IMR-90 (cell line): ENCODE measurements at regions not wholly inside any gene's neighbourhood (a gene's known extent, or its start where the extent isn't known, plus 50 kb on each side); places are given as distances from the start of the nearest gene placed in this dataset.

Experiments
- ATAC-seq: fragments of 200-7000 bp; cut with Tn5 transposase; 2 replicates; pipeline ENCODE4 v1.9.1; 2020; ENCODE audit warnings: low read depth, mild to moderate bottlenecking, moderate library complexity
- BruUV-seq: library from RNA; stranded (reverse); fragments of 400-500 nt; replicated peaks from 2 replicates; lab custom pipeline; 2021; lab: Mats Ljungman, UMichigan
- CTCF ChIA-PET: fragments of 300-600 bp; formaldehyde crosslinking; extraction: SDS; loops from one replicate; lab custom pipeline; 2021; ENCODE audit warnings: antibody characterized with exemption; lab: Yijun Ruan, JAX
- POLR2A ChIA-PET: fragments of 300-600 bp; sonication (Branson Sonifier 250); formaldehyde crosslinking; loops from one replicate; lab custom pipeline; 2022; ENCODE audit warnings: antibody characterized with exemption; ENCODE audit not compliant: unreplicated experiment; lab: Charles Lee
- DNase-seq: peaks from one replicate; pipeline ENCODE4 v3.0.0; 2013
- H2AFZ ChIP-seq: replicated peaks from 2 replicates; pipeline ENCODE3; 2013; ENCODE audit warnings: low read length, mild to moderate bottlenecking; ENCODE audit not compliant: poor library complexity
- H2AK5ac ChIP-seq: 2 replicates; pipeline ENCODE4 v1.6.1; 2013; ENCODE audit warnings: low read depth, low read length, inconsistent platforms
- H2AK9ac ChIP-seq: replicated peaks from 2 replicates; pipeline ENCODE3; 2013; ENCODE audit warnings: mild to moderate bottlenecking, low read depth, low read length, moderate library complexity; ENCODE audit not compliant: poor library complexity
- H2BK120ac ChIP-seq: 2 replicates; pipeline ENCODE4 v1.6.1; 2013; ENCODE audit warnings: low read depth, low read length, inconsistent platforms
- H2BK15ac ChIP-seq: 3 replicates; pipeline ENCODE4 v1.6.1; 2013; ENCODE audit warnings: low read depth, low read length, inconsistent platforms
- H2BK20ac ChIP-seq: 2 replicates; pipeline ENCODE4 v1.6.1; 2013; ENCODE audit warnings: low read depth, mild to moderate bottlenecking, inconsistent platforms, low read length, moderate library complexity
- H2BK5ac ChIP-seq: 2 replicates; pipeline ENCODE4 v1.6.1; 2013; ENCODE audit warnings: mild to moderate bottlenecking, low read depth, low read length, inconsistent platforms; ENCODE audit not compliant: poor library complexity, severe bottlenecking
- H3K14ac ChIP-seq: replicated peaks from 2 replicates; pipeline ENCODE4 v1.6.1; 2013; ENCODE audit warnings: low read depth, low read length, inconsistent platforms
- H3K18ac ChIP-seq: 2 replicates; pipeline ENCODE4 v1.6.1; 2013; ENCODE audit warnings: low read depth, low read length, control low read depth
- H3K23ac ChIP-seq: 2 replicates; pipeline ENCODE4 v1.6.1; 2013; ENCODE audit warnings: low read depth, low read length, inconsistent platforms
- H3K27ac ChIP-seq: 2 replicates; pipeline ENCODE4 v1.5.1; 2013; ENCODE audit warnings: mild to moderate bottlenecking, control low read depth, low read length; ENCODE audit not compliant: insufficient read depth
- H3K27me3 ChIP-seq: 2 replicates; pipeline ENCODE4 v1.6.1; 2013; ENCODE audit warnings: low read length; ENCODE audit not compliant: control insufficient read depth, insufficient read depth
- H3K36me3 ChIP-seq: 2 replicates; pipeline ENCODE4 v1.6.1; 2013; ENCODE audit warnings: low read length, mixed read lengths; ENCODE audit not compliant: control insufficient read depth, insufficient read depth
- H3K4ac ChIP-seq: 2 replicates; pipeline ENCODE4 v1.6.1; 2013; ENCODE audit warnings: low read depth, low read length, inconsistent platforms
- H3K4me1 ChIP-seq: 2 replicates; pipeline ENCODE4 v1.6.1; 2013; ENCODE audit warnings: low read length, mixed read lengths; ENCODE audit not compliant: control insufficient read depth, insufficient read depth
- H3K4me2 ChIP-seq: 2 replicates; pipeline ENCODE4 v1.6.1; 2013; ENCODE audit warnings: low read depth, mild to moderate bottlenecking, control low read depth, low read length, moderate library complexity
- H3K4me3 ChIP-seq: 2 replicates; pipeline ENCODE4 v1.5.1; 2013; ENCODE audit warnings: low read depth, mild to moderate bottlenecking, control low read depth, low read length, moderate library complexity; ENCODE audit not compliant: insufficient read depth
- H3K56ac ChIP-seq: 2 replicates; pipeline ENCODE4 v1.6.1; 2013; ENCODE audit warnings: low read length, inconsistent platforms; ENCODE audit not compliant: insufficient read depth; ENCODE audit errors: extremely low read depth
- H3K79me1 ChIP-seq, 2 experiments: 2 replicates each; pipeline ENCODE4 v1.6.1; 2013; ENCODE audit warnings: low read length in 2 of 2, inconsistent platforms in 1 of 2, low read depth in 1 of 2
- H3K9ac ChIP-seq: 2 replicates; pipeline ENCODE4 v1.6.1; 2013; ENCODE audit warnings: low read depth, low read length, control low read depth
- H3K9me1 ChIP-seq: 2 replicates; pipeline ENCODE4 v1.6.1; 2013; ENCODE audit warnings: low read length, inconsistent platforms; ENCODE audit not compliant: insufficient read depth
- H3K9me3 ChIP-seq: 2 replicates; pipeline ENCODE4 v1.6.1; 2013; ENCODE audit warnings: low read length; ENCODE audit not compliant: control insufficient read depth, insufficient read depth
- H4K20me1 ChIP-seq: 2 replicates; pipeline ENCODE4 v1.6.1; 2013; ENCODE audit warnings: low read length, inconsistent platforms; ENCODE audit not compliant: insufficient read depth
- H4K5ac ChIP-seq: 2 replicates; pipeline ENCODE4 v1.6.1; 2013; ENCODE audit warnings: mild to moderate bottlenecking, low read depth, low read length, control low read depth
- H4K8ac ChIP-seq, 2 experiments: 2 replicates each; pipeline ENCODE4 v1.6.1; 2013; ENCODE audit warnings: low read depth in 2 of 2, low read length in 2 of 2, control low read depth in 1 of 2, inconsistent platforms in 1 of 2
- H4K91ac ChIP-seq: 2 replicates; pipeline ENCODE4 v1.6.1; 2013; ENCODE audit warnings: low read depth, low read length, inconsistent platforms; ENCODE audit not compliant: insufficient read depth
- MAZ ChIP-seq: IDR thresholded peaks from 2 replicates; pipeline ENCODE4 v1.6.1; 2012; ENCODE audit warnings: low read depth, mild to moderate bottlenecking, low read length, improper control_type of control experiment, moderate library complexity, borderline replicate concordance
- WGBS, 2 experiments: methylation state at CpG; one replicate each; pipeline versions ENCODE4 v1.1.5 to v1.1.7; 2013; ENCODE audit warnings: missing lambda C conversion rate in 2 of 2; ENCODE audit not compliant: insufficient read length in 1 of 2; ENCODE audit errors: extremely low coverage in 2 of 2; 5-methylcytosine and 5-hydroxymethylcytosine counted together
- dilution Hi-C: fragments of 300-500 bp; cut with HindIII; formaldehyde crosslinking; loops from one replicate; pipeline ENCODE4 v1.14.3; 2018; ENCODE audit warnings: low sequenced_read_pairs; ENCODE audit not compliant: unreplicated experiment
- in situ Hi-C: fragments of 300-500 bp; cut with MboI; formaldehyde crosslinking; loops from 3 replicates; pipeline ENCODE4 v1.14.3; 2019; ENCODE audit warnings: low sequenced_read_pairs, inconsistent platforms, mixed read lengths
- intact Hi-C: fragments of 100-400 bp; cut with micrococcal nuclease; formaldehyde crosslinking; loops from 2 replicates; pipeline ENCODE4 v1.10.0; 2022

DNA sequence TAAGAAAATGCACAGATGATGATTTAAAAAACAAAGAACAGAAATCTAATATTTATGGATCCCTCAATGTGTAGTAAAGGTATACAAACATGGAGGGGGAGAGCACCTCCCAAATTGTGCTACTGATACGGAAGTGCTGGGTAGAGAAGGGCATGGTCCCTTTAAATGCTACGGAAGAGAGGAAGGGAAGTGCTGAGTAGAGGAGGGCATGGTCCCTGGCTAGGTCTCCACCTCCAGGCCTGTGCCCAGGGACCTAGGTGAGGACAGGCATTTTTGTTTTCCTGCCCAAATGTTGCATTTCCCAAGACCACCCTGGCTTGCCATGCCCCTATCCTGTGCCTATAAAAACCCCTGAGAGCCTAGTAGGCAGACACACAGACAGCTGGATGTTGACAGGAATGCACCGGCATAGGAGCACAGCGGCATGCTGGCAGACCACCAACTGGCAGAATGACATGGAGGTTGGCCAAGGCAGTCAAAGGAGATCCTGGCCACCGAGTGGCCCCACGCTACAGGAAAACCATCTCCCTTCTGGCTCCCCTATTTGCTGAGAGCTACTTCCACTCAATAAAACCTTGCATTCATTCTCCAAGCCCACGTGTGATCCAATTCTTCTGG is 62.1 kb upstream of the SPDL1 start:
- POLR2A ChIA-PET = no interaction called here
- Histone ChIP-seq H3K23ac (no peak overlapping the region), H2AK9ac (no peak overlapping the region), H3K4me2 (no peak overlapping the region), H3K18ac (no peak overlapping the region), H3K27ac (no peak overlapping the region), H2AFZ (no peak overlapping the region), H3K79me1 (no peaks in the 10 kb centered on the region), H3K4me3 (no peak overlapping the region), H3K56ac (no peak overlapping the region), H2BK15ac (no peak overlapping the region), H2BK120ac (no peak overlapping the region), H4K91ac (no peak overlapping the region), H3K36me3 (no peaks in the 10 kb centered on the region), H3K9me1 (no peaks in the 10 kb centered on the region), H3K9ac (no peak overlapping the region), H2AK5ac (no peak overlapping the region), H3K14ac (no peak overlapping the region), H3K4ac (no peak overlapping the region), H3K9me3 (no peaks in the 10 kb centered on the region), H4K20me1 (no peaks in the 10 kb centered on the region), H4K5ac (no peak overlapping the region), H3K27me3 (no peaks in the 10 kb centered on the region), H2BK20ac (no peak overlapping the region), H4K8ac (no peak overlapping the region), H3K4me1 (no peaks in the 10 kb centered on the region), H2BK5ac (no peak overlapping the region)
- intact Hi-C loops = no loop called here
- no peak for DNase-seq
- ATAC-seq = no peak
- in situ Hi-C loops = no loop called here
- no peak for TF ChIP-seq MAZ
- CTCF ChIA-PET = no interaction called here
- BruUV-seq = no TSS peak
- 0% methylated on average over 3 of the region's 7 CpGs; no CpG with 5 or more reads in 1 of the 2 experiments for WGBS, 2 experiments
- dilution Hi-C loops = no loop called here
